ENCODE measurements at regions not wholly inside any gene's neighbourhood (a gene's known extent, or its start where the extent isn't known, plus 50 kb on each side); places are given as distances from the start of the nearest gene placed in this dataset.

- TF ChIP-seq POLR2A (IDR thresholded peaks at IDR 0.05; ENCODE audit: low read length) (no peak), GATA1 (IDR thresholded peaks at IDR 0.05; ENCODE audit: low read depth, low read length) (no peak)
Observed at GRCh38 chr4:28973587-28974350, 1746.4 kb upstream of the PCDH7 start.
